NCI-H1048 (cell line): ENCODE measurements at regions not wholly inside any gene's neighbourhood (a gene's known extent, or its start where the extent isn't known, plus 50 kb on each side); places are given as distances from the start of the nearest gene placed in this dataset.

Source experiments
- DNase-seq: peaks from one replicate; lab custom pipeline; 2025; lab: John Stamatoyannopoulos, UW

GRCh38 chr1:57925226-57925625, 501.4 kb upstream of the DAB1 start:
- DNase-seq: no peak

- DNase-seq: no peak
These were observed 498.3 kb upstream of the DAB1 start for GRCh38 chr1:57922130-57922529.

DNA sequence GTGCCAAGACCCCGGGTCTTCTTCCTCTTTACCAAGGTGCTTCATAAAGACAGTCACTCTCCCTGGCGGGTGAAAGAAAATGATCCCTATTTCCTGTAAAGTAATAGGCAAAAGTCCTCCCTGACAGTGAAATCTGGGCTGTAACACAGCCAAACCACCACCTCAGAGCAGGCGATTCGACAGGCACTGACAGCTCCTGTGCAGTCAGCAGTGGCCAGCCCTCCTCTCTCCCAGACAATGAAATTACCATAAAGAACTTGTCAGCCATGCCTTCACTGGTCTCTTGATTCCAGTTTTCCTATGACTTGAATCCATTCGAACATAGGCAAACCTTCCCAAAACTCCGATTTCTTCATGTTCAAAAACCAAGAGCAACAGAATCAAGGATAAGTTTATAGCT, 492.2 kb upstream of the DAB1 start:
- no peak for DNase-seq

- DNase-seq: no peak
These were observed 487.6 kb upstream of the DAB1 start for GRCh38 chr1:57911427-57911826.

- no peak for DNase-seq
These were observed 486.9 kb upstream of the DAB1 start for GRCh38 chr1:57910782-57911181.

- no peak for DNase-seq
These were observed 486.4 kb upstream of the DAB1 start for GRCh38 chr1:57910305-57910704.

GRCh38 chr1:57908147-57908890, 484.5 kb upstream of the DAB1 start:
- DNase-seq: no peak

DNA sequence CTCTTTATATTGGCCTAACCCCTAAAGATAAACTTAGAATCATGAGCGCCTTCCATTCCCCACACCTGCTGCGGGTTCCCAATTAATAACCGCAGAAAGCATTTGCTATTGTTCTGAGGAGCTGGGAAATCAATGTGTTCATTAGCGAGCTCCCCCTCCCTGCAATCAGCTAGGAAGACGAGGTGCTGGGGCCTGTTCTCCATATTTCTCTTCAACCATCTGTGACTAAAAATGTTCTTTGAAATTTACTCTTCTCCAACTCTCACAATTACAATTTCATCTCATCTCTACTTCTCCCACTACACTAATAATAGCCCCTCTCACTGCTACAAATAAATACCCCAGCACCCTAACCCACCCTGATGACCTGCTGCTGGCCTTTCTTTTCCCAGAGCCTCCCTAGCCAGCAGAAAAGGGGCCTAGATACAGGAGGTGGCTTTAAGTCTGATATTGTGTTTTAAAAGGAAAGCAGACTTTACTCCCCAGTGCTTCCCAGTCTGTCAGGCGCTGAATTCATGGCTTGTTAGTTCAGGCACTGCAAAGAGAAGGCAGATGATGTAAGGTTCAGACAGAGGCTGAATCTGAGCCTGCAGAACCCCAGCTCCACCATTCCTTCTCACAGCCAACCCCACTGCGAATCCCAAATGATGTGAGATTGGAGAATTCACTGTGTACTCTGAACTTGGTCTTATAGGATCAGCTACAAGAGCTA, 477.5 kb upstream of the DAB1 start:
- DNase-seq: no peak

- DNase-seq: no peak
These were observed 474.7 kb upstream of the DAB1 start for GRCh38 chr1:57898531-57898930.

DNA sequence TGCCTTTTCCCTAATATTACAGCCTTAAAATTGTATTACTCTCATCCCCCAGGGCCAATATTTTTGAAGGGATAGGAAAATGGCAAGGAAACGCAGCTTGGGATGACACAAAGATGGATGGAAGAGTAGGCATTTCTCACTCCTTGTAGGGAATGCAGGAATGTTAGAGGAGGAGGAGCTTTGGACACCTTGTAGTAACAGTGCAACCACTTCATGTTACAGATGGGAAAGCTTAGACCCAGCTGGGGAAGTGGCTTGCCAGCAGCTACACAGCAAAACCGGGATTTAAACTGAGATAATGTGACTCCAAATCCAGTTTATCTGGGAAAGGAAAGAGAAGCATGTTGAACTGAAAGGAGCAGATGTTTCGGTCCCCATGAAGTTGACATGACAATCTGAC, 473.7 kb upstream of the DAB1 start:
- no peak for DNase-seq

- DNase-seq: no peak
These were observed 470.5 kb upstream of the DAB1 start for GRCh38 chr1:57894315-57894714.

- no peak for DNase-seq
These were observed 465.9 kb upstream of the DAB1 start for GRCh38 chr1:57889676-57890320.

- DNase-seq: no peak
These were observed 464.2 kb upstream of the DAB1 start for GRCh38 chr1:57887964-57888491.

DNA sequence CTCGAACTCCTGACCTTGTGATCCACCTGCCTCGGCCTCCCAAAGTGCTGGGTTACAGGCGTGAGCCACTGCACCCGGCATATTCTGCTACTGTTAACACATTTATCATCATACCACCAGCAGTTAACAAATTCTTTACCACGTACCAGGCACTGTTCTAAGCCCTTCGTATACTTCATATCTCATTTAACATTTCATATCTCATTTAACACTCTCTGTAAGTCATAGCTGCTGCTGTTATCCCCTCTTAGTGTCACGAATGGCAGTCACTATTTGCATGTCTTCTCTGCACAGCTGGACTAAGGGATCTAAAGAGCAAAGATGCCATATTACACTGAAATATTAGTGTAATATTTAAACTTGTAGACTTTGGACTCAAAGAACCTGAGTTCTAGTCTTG, 462.5 kb upstream of the DAB1 start:
- DNase-seq: no peak

DNA sequence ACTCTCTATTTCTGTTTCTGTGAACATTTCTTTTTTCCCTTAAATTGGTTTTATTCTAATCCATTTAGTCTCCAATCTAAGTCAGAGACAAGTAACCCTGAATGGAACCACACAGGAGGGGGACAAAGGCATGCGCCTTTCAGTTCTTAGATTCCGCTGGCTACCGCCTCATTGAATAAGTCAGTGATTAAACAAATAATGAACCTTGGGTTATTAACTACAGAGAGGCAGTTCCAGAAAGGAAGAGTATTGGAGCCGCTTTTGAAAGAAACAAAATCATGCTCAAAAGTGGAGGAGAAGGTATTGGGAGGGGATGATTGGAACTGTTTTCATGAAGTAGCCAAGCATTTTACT, 459.8 kb upstream of the DAB1 start:
- DNase-seq: no peak

- no peak for DNase-seq
These were observed 459.2 kb upstream of the DAB1 start for GRCh38 chr1:57882934-57883641.

- DNase-seq: no peak
These were observed 458.2 kb upstream of the DAB1 start for GRCh38 chr1:57882072-57882471.

GRCh38 chr1:57881639-57882038, 457.8 kb upstream of the DAB1 start:
- DNase-seq: no peak

- DNase-seq: no peak
These were observed 455.8 kb upstream of the DAB1 start for GRCh38 chr1:57879700-57880099.

- no peak for DNase-seq
These were observed 450.6 kb upstream of the DAB1 start for GRCh38 chr1:57874418-57874877.

DNA sequence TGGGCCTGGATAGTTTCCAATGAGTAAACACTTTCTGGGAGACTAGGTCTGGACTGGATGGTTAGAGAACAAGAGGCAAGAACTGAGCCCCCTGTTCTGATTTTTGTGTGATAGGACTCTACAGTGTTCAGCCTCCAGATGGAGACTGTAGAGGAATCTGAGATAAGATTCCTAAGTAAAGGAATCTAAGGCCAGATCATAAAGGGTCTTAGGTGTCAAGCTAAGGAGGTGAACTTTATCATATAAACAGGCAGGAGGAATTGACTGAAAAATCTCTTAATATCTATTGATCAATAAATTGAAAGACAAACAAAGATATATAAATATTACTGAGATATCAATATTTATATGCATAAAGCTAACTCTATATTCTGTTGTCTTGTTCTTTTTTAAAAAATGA, 449.1 kb upstream of the DAB1 start:
- DNase-seq: no peak

GRCh38 chr1:57868908-57869307, 445.0 kb upstream of the DAB1 start:
- DNase-seq: no peak
